HCEC 1CT (cell line): ENCODE measurements at regions not wholly inside any gene's neighbourhood (a gene's known extent, or its start where the extent isn't known, plus 50 kb on each side); places are given as distances from the start of the nearest gene placed in this dataset.
"Not testable (repeated sequence)": the region's sequence is repeated elsewhere in the genome, so short reads cannot be mapped to it uniquely, and the experiment has no call there.

Experiments
- DNase-seq: peaks from one replicate; pipeline ENCODE4 v3.0.0-alpha.2; 2017

- no peak for DNase-seq
Measured at GRCh38 chr13:44024167-44024845, 144.6 kb downstream of the LACC1 start.

GRCh38 chr13:44024846-44025195 lies 145.1 kb downstream of the LACC1 start:
- DNase-seq = no peak

- no peak for DNase-seq
Measured at GRCh38 chr13:44026194-44026593, 146.5 kb downstream of the LACC1 start.

GRCh38 chr13:44028734-44029133 lies 149.0 kb downstream of the LACC1 start:
- no peak for DNase-seq

- DNase-seq = no peak
Measured at GRCh38 chr13:44030615-44031014, 150.9 kb downstream of the LACC1 start.

GRCh38 chr13:44031555-44031954 lies 151.9 kb downstream of the LACC1 start:
- DNase-seq = no peak

- no peak for DNase-seq
Measured at GRCh38 chr13:44032802-44033201, 153.1 kb downstream of the LACC1 start.

- no peak for DNase-seq
Measured at GRCh38 chr13:44035400-44035799, 155.7 kb downstream of the LACC1 start.

- no peak for DNase-seq
Measured at GRCh38 chr13:44040070-44040817, 160.5 kb downstream of the LACC1 start.

GRCh38 chr13:44040818-44041100 lies 161.1 kb downstream of the LACC1 start:
- no peak for DNase-seq

GRCh38 chr13:44044547-44045179 lies 165.0 kb downstream of the LACC1 start:
- no peak for DNase-seq

- DNase-seq = no peak
Measured at GRCh38 chr13:44045180-44045562, 165.5 kb downstream of the LACC1 start.

GRCh38 chr13:44046428-44046827 lies 166.7 kb downstream of the LACC1 start:
- no peak for DNase-seq

GRCh38 chr13:44048326-44048725 lies 168.6 kb downstream of the LACC1 start:
- DNase-seq = no peak

- no peak for DNase-seq
Measured at GRCh38 chr13:44049081-44049945, 169.6 kb downstream of the LACC1 start.

- DNase-seq = peak; percentile 31
Measured at GRCh38 chr13:44050450-44051063, 170.9 kb downstream of the LACC1 start.

- DNase-seq = no peak
Measured at GRCh38 chr13:44051405-44051804, 171.7 kb downstream of the LACC1 start.

- no peak for DNase-seq
Measured at GRCh38 chr13:44051918-44052675, 172.4 kb downstream of the LACC1 start.

GRCh38 chr13:44052780-44053184 lies 173.1 kb downstream of the LACC1 start:
- no peak for DNase-seq

- DNase-seq = no peak
Measured at GRCh38 chr13:44053208-44053607, 173.5 kb downstream of the LACC1 start.

GRCh38 chr13:44054525-44054924 lies 174.8 kb downstream of the LACC1 start:
- no peak for DNase-seq

GRCh38 chr13:44055681-44056080 lies 176.0 kb downstream of the LACC1 start:
- DNase-seq = not testable (repeated sequence)
